ENCODE measurements at regions not wholly inside any gene's neighbourhood (a gene's known extent, or its start where the extent isn't known, plus 50 kb on each side); places are given as distances from the start of the nearest gene placed in this dataset.
"Not testable (repeated sequence)": the region's sequence is repeated elsewhere in the genome, so short reads cannot be mapped to it uniquely, and the experiment has no call there.

DNA sequence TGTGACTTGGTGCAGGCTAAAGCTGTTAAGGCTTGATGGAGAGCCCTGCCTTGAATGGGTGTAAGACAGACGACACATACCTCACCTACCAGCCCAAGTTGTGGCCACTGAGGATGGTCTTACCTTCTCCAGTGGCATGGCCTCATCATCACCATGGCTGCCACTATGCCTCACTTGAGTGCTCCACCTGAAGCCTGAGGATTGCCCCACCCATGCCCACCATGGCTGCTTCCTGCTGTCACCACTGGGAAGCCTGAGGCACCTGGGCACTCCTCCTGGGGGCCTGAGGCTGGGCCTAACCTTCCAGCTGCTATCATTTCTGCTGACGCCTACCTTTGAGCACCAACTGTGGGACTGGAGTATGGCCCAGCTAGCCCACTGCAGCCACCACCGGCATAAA, 1605.7 kb upstream of the FLRT2 start:
- no peak for DNase-seq
- CTCF ChIA-PET = no interaction called here
- Mint-ChIP-seq H3K4me1 (ENCODE audit: low read depth) (no peaks in the 10 kb centered on the region), H3K9me3 (peaks cover 13% of the 10 kb centered on the region), H3K27me3 (ENCODE audit: low read depth) (no peaks in the 10 kb centered on the region), H3K36me3 (ENCODE audit: low read depth) (no peaks in the 10 kb centered on the region), H3K27ac (no peak overlapping the region), H3K4me3 (no peak overlapping the region)
- intact Hi-C loops (cut with micrococcal nuclease) = no loop called here

DNA sequence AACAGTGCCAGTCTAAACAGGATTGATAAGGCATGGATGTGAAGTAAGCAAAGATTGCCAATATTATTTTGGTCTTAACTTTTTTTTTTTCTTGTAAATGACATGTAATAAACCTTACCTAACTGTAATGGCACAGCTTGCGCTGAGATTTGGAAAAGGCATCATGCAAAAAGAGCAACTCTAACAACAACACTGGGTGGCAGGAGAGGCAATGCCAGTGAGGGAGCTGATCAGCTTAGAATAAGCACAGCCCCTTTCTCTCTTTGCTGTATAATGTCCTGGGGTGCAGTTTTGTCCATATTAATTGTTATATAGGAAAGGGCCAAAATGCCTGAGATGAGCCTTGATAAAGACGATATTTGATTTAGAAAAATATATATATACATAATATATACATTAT, 1589.7 kb upstream of the FLRT2 start:
- Mint-ChIP-seq H3K9me3 (peaks cover 17% of the 10 kb centered on the region), H3K4me3 (no peak overlapping the region), H3K4me1 (ENCODE audit: low read depth) (no peaks in the 10 kb centered on the region), H3K27me3 (ENCODE audit: low read depth) (no peaks in the 10 kb centered on the region), H3K36me3 (ENCODE audit: low read depth) (no peaks in the 10 kb centered on the region), H3K27ac (no peak overlapping the region)
- intact Hi-C loops (cut with micrococcal nuclease) = no loop called here
- CTCF ChIA-PET = no interaction called here
- DNase-seq = no peak

DNA sequence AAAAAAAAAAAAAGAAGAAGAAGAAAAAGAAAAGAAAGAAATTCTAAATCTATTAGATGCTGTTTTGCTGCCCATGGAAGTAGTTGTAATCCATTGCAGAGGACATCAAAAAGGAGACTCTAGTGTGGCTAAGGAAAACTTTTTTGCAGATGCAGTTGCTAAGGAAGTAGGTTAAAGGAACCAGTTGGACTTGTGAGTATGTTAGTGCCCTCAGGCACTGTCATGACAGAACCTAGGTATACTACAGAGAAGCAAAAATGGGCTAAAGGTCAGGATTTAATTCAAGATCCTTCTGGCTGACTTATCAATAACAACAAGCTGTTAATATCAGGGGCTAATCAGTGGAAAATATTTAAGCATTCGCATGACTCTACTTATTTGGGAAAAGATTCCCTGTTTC, 1571.6 kb upstream of the FLRT2 start:
- Mint-ChIP-seq H3K27me3 (ENCODE audit: low read depth) (no peaks in the 10 kb centered on the region), H3K4me1 (ENCODE audit: low read depth) (no peaks in the 10 kb centered on the region), H3K27ac (no peak overlapping the region), H3K36me3 (ENCODE audit: low read depth) (no peaks in the 10 kb centered on the region), H3K4me3 (no peak overlapping the region), H3K9me3 (peaks cover 11% of the 10 kb centered on the region)
- no peak for DNase-seq
- intact Hi-C loops (cut with micrococcal nuclease) = no loop called here
- CTCF ChIA-PET = no interaction called here

DNA sequence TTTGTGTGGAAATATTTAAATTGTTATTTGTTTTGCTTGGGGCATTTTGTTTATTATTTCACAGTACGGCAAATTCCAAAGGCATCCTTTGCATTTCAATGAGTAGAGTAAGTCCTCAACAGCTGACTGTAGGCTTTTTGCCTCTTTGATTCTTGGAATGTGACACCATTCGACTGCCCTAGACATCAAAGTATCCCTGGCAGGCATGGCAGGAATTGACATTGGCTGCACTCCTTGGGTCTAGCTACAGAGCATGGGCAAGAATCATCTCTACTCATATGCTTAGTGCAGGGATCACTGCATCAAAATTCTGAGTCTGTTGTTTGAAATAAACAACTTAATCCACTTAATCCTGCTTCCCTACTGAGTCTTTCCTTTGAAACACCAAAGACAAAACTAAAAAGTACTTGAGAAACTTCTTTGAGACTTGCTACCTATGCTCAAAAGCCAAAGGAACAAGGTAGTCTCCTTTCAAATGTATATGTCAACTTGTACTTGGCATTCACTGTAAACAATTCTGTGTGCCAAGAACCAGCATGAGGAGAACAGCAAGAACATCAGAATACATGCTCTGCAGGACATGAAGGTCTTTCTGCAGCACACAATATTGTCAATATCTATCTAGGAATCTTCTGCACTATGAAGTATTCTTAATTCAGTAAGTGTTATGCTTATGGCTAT, 1569.0 kb upstream of the FLRT2 start:
- intact Hi-C loops (cut with micrococcal nuclease) = no loop called here
- H3K27ac Mint-ChIP-seq = no peak overlapping the region
- CTCF ChIA-PET = no interaction called here

DNA sequence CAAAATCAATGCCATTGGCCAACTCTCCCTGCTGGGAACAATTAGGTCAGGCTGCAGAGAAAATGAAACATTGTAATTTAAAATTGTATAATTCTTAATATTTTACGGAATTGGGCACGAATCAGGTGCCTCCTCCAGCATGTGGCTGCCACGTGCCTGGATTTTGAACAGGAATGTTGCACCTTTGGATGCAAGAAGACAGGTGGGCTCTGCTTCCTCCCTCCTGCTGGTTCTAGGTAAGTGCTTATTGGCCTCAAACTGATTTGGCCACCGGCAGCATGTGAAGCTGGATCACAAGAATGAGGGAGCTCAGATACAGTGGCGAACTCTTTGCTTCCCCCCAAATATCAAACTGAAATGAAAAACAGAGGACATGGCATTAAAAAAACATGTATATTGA, 1559.9 kb upstream of the FLRT2 start:
- no peaks in the 10 kb centered on the region for H3K27me3 Mint-ChIP-seq (ENCODE audit: low read depth)
- peaks cover 3% of the 10 kb centered on the region for H3K36me3 Mint-ChIP-seq (ENCODE audit: low read depth)
- no peak for DNase-seq
- no peak overlapping the region for H3K4me3 Mint-ChIP-seq
- H3K4me1 Mint-ChIP-seq (ENCODE audit: low read depth) = no peaks in the 10 kb centered on the region
- no peak overlapping the region for H3K27ac Mint-ChIP-seq
- peaks cover 22% of the 10 kb centered on the region for H3K9me3 Mint-ChIP-seq
- CTCF ChIA-PET = no interaction called here
- intact Hi-C loops (cut with micrococcal nuclease) = no loop called here

More for the DNA sequence above, 1569.0 kb upstream of the FLRT2 start:
- no peak overlapping the region for H3K4me3 Mint-ChIP-seq
- no peaks in the 10 kb centered on the region for H3K27me3 Mint-ChIP-seq (ENCODE audit: low read depth)
- no peaks in the 10 kb centered on the region for H3K36me3 Mint-ChIP-seq (ENCODE audit: low read depth)
- no peaks in the 10 kb centered on the region for H3K4me1 Mint-ChIP-seq (ENCODE audit: low read depth)
- DNase-seq = no peak
- peaks cover 13% of the 10 kb centered on the region for H3K9me3 Mint-ChIP-seq

DNA sequence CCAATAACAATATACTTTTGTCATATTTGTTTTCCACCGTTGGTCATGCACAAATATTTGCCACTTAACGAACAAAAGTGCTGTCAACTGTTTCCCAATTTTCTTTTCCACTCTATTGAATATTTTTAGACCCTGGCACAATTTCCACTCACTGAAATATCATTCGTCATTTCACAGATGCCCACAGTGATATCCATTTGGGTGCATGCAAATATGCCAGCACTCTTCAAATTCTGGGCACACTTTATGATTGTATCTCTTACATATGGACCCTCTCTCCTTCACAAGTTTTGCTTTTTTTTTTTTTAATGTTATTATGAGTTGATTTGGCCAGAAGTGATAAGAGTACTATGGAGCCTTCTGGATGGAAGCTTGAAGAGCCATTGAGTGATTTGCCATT, 1557.3 kb upstream of the FLRT2 start:
- CTCF ChIA-PET = no interaction called here
- Mint-ChIP-seq H3K27ac (no peak overlapping the region), H3K36me3 (ENCODE audit: low read depth) (peaks cover 3% of the 10 kb centered on the region), H3K4me3 (no peak overlapping the region), H3K4me1 (ENCODE audit: low read depth) (no peaks in the 10 kb centered on the region), H3K27me3 (ENCODE audit: low read depth) (no peaks in the 10 kb centered on the region), H3K9me3 (peaks cover 20% of the 10 kb centered on the region)
- DNase-seq = no peak
- intact Hi-C loops (cut with micrococcal nuclease) = no loop called here

DNA sequence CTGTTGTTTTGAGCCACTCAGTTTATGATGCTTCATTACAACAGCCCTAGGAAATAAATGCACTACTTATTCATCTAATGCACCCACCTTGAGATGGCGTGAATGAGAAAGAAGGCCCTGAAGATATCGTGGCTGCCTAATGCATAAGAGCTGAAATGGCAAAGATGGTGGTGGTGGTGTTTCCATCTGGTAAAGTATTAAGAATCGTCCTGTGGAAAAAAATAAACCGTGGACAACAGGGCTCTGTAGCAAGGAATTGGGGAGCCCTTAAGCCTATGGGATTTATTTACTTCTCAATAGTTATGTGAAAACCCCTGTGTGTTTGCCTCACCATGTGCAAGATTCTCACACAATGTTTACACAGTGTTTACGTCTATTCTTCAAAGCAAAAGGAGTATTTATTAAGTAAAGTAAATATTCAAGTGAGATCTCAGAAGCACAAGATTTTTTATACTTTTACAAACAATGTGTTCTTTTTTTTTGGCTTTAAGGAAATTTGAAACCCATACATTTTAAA, 1555.2 kb upstream of the FLRT2 start:
- Mint-ChIP-seq H3K9me3 (peaks cover 15% of the 10 kb centered on the region), H3K4me3 (no peak overlapping the region), H3K27ac (no peak overlapping the region), H3K4me1 (ENCODE audit: low read depth) (no peaks in the 10 kb centered on the region), H3K27me3 (ENCODE audit: low read depth) (no peaks in the 10 kb centered on the region), H3K36me3 (ENCODE audit: low read depth) (peaks cover 3% of the 10 kb centered on the region)
- intact Hi-C loops (cut with micrococcal nuclease) = no loop called here
- CTCF ChIA-PET = no interaction called here
- DNase-seq = no peak

DNA sequence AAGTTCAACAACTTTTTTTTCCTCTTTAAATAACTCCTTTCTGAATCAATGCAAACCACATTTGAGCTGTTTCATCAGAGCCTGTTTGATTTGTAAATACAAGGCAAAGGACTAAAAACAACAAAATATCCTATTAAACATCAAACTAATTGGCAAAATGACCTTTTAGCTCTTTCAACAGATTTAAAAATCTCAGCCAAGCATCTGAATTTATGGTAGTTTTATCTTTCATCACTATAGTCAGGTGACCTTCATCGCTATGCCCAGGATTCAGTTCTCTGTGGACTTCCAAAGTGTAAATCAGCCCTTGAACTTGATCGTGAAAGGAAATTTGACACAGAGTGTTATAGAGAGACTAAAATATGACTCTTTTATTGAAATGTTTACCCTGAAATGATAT, 1554.5 kb upstream of the FLRT2 start:
- intact Hi-C loops (cut with micrococcal nuclease) = no loop called here

DNA sequence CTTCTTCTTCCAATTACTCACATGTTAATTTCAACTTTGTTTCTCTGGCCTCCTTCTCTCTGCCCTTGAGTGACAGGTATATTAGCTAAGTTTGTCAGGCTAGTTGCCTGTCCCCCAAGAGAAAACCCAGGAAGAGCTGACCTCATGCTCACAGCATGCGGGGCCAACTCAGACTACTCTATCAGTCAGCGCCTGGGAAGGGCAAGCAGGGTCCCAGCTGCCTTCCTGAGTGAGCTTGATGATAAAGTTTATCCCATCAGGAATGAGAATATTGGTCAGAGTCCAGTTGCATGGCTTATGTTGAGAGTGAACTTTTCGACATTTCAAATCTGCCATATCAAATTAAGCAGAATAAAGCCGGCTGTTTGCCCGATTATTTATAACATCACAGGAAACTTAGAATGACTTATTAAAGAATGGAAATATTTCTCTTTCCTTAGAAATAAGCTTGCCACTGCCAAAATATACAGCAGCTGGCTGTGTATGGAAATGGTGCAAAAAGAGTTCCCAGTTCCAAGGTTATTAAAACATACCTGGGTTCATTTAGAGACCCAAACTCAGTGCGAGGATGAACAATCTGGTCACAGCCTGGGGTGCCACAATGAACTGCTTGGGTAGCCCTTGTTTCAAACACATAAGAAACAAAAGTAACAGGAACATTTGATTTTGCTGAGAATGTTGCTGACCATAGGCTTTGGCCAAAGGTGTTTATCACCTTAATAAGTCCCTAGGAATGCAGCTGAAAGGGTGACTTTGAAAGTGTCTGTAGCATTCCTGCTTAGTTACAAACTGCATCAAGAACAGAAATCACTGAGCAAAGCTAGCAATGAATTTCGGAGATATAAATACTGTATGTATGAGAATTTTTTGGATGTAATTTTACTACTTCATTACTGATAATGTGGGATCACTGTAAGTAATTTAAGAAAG, 1553.8 kb upstream of the FLRT2 start:
- Mint-ChIP-seq H3K4me3 (no peak overlapping the region), H3K27me3 (ENCODE audit: low read depth) (no peaks in the 10 kb centered on the region), H3K36me3 (ENCODE audit: low read depth) (no peaks in the 10 kb centered on the region), H3K27ac (no peak overlapping the region), H3K4me1 (ENCODE audit: low read depth) (no peaks in the 10 kb centered on the region), H3K9me3 (peaks cover 8% of the 10 kb centered on the region)
- DNase-seq = no peak
- intact Hi-C loops (cut with micrococcal nuclease) = no loop called here
- CTCF ChIA-PET = no interaction called here

More for the DNA sequence above, 1554.5 kb upstream of the FLRT2 start:
- H3K36me3 Mint-ChIP-seq (ENCODE audit: low read depth) = peaks cover 3% of the 10 kb centered on the region
- CTCF ChIA-PET = no interaction called here
- no peak for DNase-seq
- no peak overlapping the region for H3K27ac Mint-ChIP-seq
- peaks cover 12% of the 10 kb centered on the region for H3K9me3 Mint-ChIP-seq
- H3K4me1 Mint-ChIP-seq (ENCODE audit: low read depth) = no peaks in the 10 kb centered on the region
- H3K4me3 Mint-ChIP-seq = no peak overlapping the region
- no peaks in the 10 kb centered on the region for H3K27me3 Mint-ChIP-seq (ENCODE audit: low read depth)

DNA sequence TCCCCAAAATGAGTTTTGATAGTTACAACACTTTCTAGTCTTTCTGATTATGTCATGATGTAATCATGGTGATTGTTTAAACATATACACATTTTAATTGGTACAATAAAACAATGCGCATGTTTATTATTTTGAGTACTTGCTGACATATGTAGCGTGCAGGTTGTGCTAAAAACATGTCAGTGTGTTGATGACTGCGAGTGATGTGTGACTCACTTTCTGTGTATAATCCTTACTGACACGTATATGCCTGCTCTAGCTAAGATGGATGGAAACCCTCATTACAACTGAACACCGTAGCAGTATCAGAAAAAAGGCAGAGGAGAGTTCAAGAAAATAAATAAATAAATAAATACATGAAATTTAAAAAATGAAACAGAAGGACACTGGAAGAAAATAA, 1552.4 kb upstream of the FLRT2 start:
- Mint-ChIP-seq H3K27me3 (ENCODE audit: low read depth) (no peaks in the 10 kb centered on the region), H3K4me1 (ENCODE audit: low read depth) (no peaks in the 10 kb centered on the region), H3K36me3 (ENCODE audit: low read depth) (no peaks in the 10 kb centered on the region), H3K27ac (no peak overlapping the region), H3K9me3 (peaks cover 11% of the 10 kb centered on the region), H3K4me3 (no peak overlapping the region)
- intact Hi-C loops (cut with micrococcal nuclease) = no loop called here
- CTCF ChIA-PET = no interaction called here
- DNase-seq = no peak

DNA sequence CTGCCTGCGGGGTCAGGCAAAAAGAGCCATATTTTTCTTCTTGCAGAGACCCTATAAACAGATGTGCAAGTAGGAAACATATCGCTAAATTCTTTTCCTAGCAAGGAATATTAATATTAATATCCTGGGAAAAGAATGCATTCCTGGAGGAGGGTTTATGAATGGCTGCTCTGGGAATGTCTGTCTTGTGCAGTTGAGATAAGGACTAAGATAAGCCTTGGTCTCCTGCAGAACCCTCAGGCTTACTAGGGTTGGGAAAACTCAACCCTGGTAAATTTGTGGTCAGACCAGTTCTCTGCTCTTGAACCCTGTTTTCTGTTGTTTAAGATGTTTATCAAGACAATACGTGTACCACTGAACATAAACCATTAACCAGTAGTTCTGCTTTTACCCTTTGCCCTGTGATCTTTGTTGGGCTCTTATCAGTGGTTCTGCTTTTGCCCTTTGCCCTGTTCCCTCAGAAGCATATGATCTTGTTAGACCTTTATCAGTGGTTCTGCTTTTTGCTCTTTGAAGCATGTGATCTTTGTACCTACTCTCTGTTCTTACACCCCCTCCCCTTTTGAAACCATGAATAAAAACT, 1548.2 kb upstream of the FLRT2 start:
- CTCF ChIA-PET; DNase-seq; H3K27ac Mint-ChIP-seq; H3K4me3 Mint-ChIP-seq; H3K36me3 Mint-ChIP-seq (ENCODE audit: low read depth); H3K4me1 Mint-ChIP-seq (ENCODE audit: low read depth); intact Hi-C loops (cut with micrococcal nuclease); H3K27me3 Mint-ChIP-seq (ENCODE audit: low read depth): not testable (repeated sequence)
- H3K9me3 Mint-ChIP-seq = peaks cover 11% of the 10 kb centered on the region

DNA sequence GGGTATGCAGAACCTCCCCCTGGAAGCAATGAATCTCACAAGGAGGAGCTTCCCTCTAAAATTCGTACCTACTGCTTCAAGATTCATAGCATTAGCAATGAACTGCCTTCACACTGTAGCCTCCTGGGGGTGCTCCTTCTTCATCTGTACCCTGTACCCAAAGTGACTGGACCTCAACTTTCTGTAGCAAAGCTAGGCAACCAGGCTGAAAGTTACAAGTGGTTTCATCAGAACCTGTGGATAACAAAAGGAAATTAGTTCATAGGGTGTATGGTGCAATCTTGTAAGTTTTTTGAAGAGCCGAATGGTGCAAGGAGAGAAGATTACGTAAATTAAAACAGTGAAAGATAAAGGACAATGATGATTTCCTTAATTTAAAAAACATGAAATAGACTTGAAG, 1541.7 kb upstream of the FLRT2 start:
- Mint-ChIP-seq H3K4me3 (no peak overlapping the region), H3K27ac (no peak overlapping the region), H3K27me3 (ENCODE audit: low read depth) (no peaks in the 10 kb centered on the region), H3K36me3 (ENCODE audit: low read depth) (no peaks in the 10 kb centered on the region), H3K4me1 (ENCODE audit: low read depth) (no peaks in the 10 kb centered on the region), H3K9me3 (peaks cover 7% of the 10 kb centered on the region)
- CTCF ChIA-PET = no interaction called here
- intact Hi-C loops (cut with micrococcal nuclease) = no loop called here
- no peak for DNase-seq

DNA sequence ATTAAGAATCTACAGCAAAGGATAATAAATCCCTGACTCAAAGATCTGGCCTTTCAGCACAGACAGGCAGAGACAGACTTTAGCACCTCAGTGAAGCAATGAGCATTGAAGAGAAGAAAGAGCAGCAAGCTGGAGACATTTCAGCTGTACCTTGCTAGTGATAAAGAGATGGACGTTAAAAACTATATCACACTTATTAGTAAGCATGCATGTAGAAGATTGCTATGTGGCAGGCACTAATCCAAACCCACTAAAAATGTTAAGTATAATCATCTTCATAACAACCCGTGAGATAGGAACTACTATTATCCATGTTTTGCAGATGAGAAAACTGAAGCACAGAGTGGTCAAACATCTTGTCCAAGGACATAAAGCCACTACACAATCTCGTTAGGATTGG, 1538.3 kb upstream of the FLRT2 start:
- no peaks in the 10 kb centered on the region for H3K36me3 Mint-ChIP-seq (ENCODE audit: low read depth)
- H3K9me3 Mint-ChIP-seq = peaks cover 2% of the 10 kb centered on the region
- H3K4me3 Mint-ChIP-seq = no peak overlapping the region
- H3K4me1 Mint-ChIP-seq (ENCODE audit: low read depth) = no peaks in the 10 kb centered on the region
- no peak for DNase-seq
- no peaks in the 10 kb centered on the region for H3K27me3 Mint-ChIP-seq (ENCODE audit: low read depth)
- H3K27ac Mint-ChIP-seq = no peak overlapping the region
- intact Hi-C loops (cut with micrococcal nuclease) = no loop called here
- CTCF ChIA-PET = no interaction called here

Data from activated naive CD4-positive, alpha-beta T cell treated with anti-CD3 and anti-CD28 coated beads for 36 hours (primary cell).